CD4-positive, alpha-beta T cell (primary cell): ENCODE measurements at regions not wholly inside any gene's neighbourhood (a gene's known extent, or its start where the extent isn't known, plus 50 kb on each side); places are given as distances from the start of the nearest gene placed in this dataset.

Experiments
- ATAC-seq: fragments of 200-7000 bp; cut with Tn5 transposase; one replicate; pipeline ENCODE4 v1.10.0; 2022; ENCODE audit warnings: mild to moderate bottlenecking; ENCODE audit not compliant: poor library complexity
- CTCF ChIA-PET: fragments of 350-600 bp; sonication (Branson Sonifier 250); formaldehyde crosslinking; loops from one replicate; lab custom pipeline; 2021; ENCODE audit warnings: antibody characterized with exemption, inconsistent platforms; lab: Charles Lee
- POLR2A ChIA-PET: fragments of 350-600 bp; sonication (Branson Sonifier 250); formaldehyde crosslinking; loops from one replicate; lab custom pipeline; 2021; ENCODE audit warnings: antibody characterized with exemption, inconsistent platforms; lab: Charles Lee
- DNase-seq, 14 experiments: peaks; one replicate each; pipeline ENCODE4 v3.0.0-alpha.2; 2013 to 2020; ENCODE audit warnings: mixed read lengths in 2 of 14
- H3K27ac ChIP-seq, 2 donors: one replicate each; pipeline versions ENCODE4 v1.5.1 to v1.7.0; 2013; ENCODE audit warnings: low read length in 2 of 2, low read depth in 1 of 2, mild to moderate bottlenecking in 1 of 2
- H3K27me3 ChIP-seq, 2 experiments: 1 replicate in 1 of 2; 2 replicates in 1 of 2; pipeline versions ENCODE4 v1.6.1 to v1.7.0; 2013; ENCODE audit warnings: low read length in 2 of 2, control low read depth in 1 of 2, mild to moderate bottlenecking in 1 of 2, moderate library complexity in 1 of 2; ENCODE audit not compliant: insufficient read depth in 2 of 2, control insufficient read depth in 1 of 2
- H3K36me3 ChIP-seq: one replicate; pipeline ENCODE4 v1.6.1; 2013; ENCODE audit warnings: low read length, control low read depth; ENCODE audit not compliant: insufficient read depth
- H3K4me1 ChIP-seq: one replicate; pipeline ENCODE4 v1.6.1; 2013; ENCODE audit warnings: low read length, control low read depth; ENCODE audit not compliant: insufficient read depth
- H3K4me3 ChIP-seq: one replicate; pipeline ENCODE4 v1.5.1; 2013; ENCODE audit warnings: mild to moderate bottlenecking, low read length, moderate library complexity
- H3K9me3 ChIP-seq, 2 experiments: 1 replicate in 1 of 2; 2 replicates in 1 of 2; pipeline versions ENCODE4 v1.6.1 to v1.7.0; 2013; ENCODE audit warnings: low read length in 2 of 2, mild to moderate bottlenecking in 2 of 2, control low read depth in 1 of 2, moderate library complexity in 1 of 2; ENCODE audit not compliant: control insufficient read depth in 1 of 2, insufficient read depth in 1 of 2
- H3K27ac Mint-ChIP-seq: one replicate; pipeline ENCODE4 v1.8.0; 2020; ENCODE audit warnings: mixed read lengths
- H3K27me3 Mint-ChIP-seq: one replicate; pipeline ENCODE4 v1.8.0; 2021; ENCODE audit warnings: mixed read lengths
- H3K36me3 Mint-ChIP-seq: one replicate; pipeline ENCODE4 v1.8.0; 2021; ENCODE audit warnings: low read depth, mixed read lengths
- H3K4me1 Mint-ChIP-seq: one replicate; pipeline ENCODE4 v1.8.0; 2021; ENCODE audit warnings: low read depth, mixed read lengths
- H3K4me3 Mint-ChIP-seq: one replicate; pipeline ENCODE4 v1.8.0; 2020; ENCODE audit warnings: mild to moderate bottlenecking, mixed read lengths
- H3K9me3 Mint-ChIP-seq: one replicate; pipeline ENCODE4 v1.8.0; 2020; ENCODE audit warnings: mixed read lengths
- CTCF ChIP-seq: fragments of 200-600 bp; IDR thresholded peaks from one replicate; pipeline ENCODE4 v1.8.0; 2022; ENCODE audit warnings: antibody characterized with exemption, mild to moderate bottlenecking
- intact Hi-C, 2 experiments: fragments of 100-400 bp; cut with DNase I in 1 of 2; cut with micrococcal nuclease in 1 of 2; formaldehyde crosslinking; loops; one replicate each; pipeline versions ENCODE4 v1.15.1 to v1.9.0; 2023 to 2025; cut with DNase I, micrococcal nuclease

GRCh38 chr12:94802796-94803195, 152.4 kb upstream of the TMCC3 start:
- intact Hi-C loops: no loop called here
- Mint-ChIP-seq H3K27ac (no peak overlapping the region), H3K36me3 (no peaks in the 10 kb centered on the region), H3K27me3 (peaks cover 9% of the 10 kb centered on the region), H3K4me1 (no peaks in the 10 kb centered on the region), H3K4me3 (no peak overlapping the region), H3K9me3 (no peaks in the 10 kb centered on the region)
- no peak for TF ChIP-seq CTCF
- no peaks in the 10 kb centered on the region for H3K9me3 ChIP-seq
- no peaks in the 10 kb centered on the region for H3K4me1 ChIP-seq
- no peaks in the 10 kb centered on the region for H3K27me3 ChIP-seq
- H3K27ac ChIP-seq: no peak overlapping the region
- no peak overlapping the region for H3K4me3 ChIP-seq
- no peaks in the 10 kb centered on the region for H3K36me3 ChIP-seq
- CTCF ChIA-PET: no interaction called here
- no peak for ATAC-seq
- no peak for DNase-seq
- POLR2A ChIA-PET: no interaction called here

- DNase-seq (no peak), ATAC-seq (no peak)
- Histone ChIP-seq H3K4me1 (no peaks in the 10 kb centered on the region), H3K27me3 (no peaks in the 10 kb centered on the region), H3K36me3 (no peaks in the 10 kb centered on the region), H3K4me3 (no peak overlapping the region), H3K27ac (no peak overlapping the region), H3K9me3 (no peaks in the 10 kb centered on the region)
- ChIA-PET POLR2A (no interaction called here), CTCF (no interaction called here)
- H3K36me3 Mint-ChIP-seq: no peaks in the 10 kb centered on the region
- intact Hi-C loops: no loop called here
- H3K4me3 Mint-ChIP-seq: no peak overlapping the region
- H3K27me3 Mint-ChIP-seq: peaks cover 9% of the 10 kb centered on the region
- H3K4me1 Mint-ChIP-seq: no peaks in the 10 kb centered on the region
- no peak overlapping the region for H3K27ac Mint-ChIP-seq
- H3K9me3 Mint-ChIP-seq: no peaks in the 10 kb centered on the region
- no peak for TF ChIP-seq CTCF
Observed at GRCh38 chr12:94801745-94802144, 151.4 kb upstream of the TMCC3 start.

GRCh38 chr12:94799136-94799535, 148.8 kb upstream of the TMCC3 start:
- no peaks in the 10 kb centered on the region for H3K4me1 ChIP-seq
- no peaks in the 10 kb centered on the region for H3K36me3 ChIP-seq
- no peak overlapping the region for H3K27ac Mint-ChIP-seq
- DNase-seq: no peak
- H3K27me3 Mint-ChIP-seq: peaks cover 9% of the 10 kb centered on the region
- intact Hi-C loops: no loop called here
- no peaks in the 10 kb centered on the region for H3K27me3 ChIP-seq
- no peak overlapping the region for H3K4me3 ChIP-seq
- ChIA-PET POLR2A (no interaction called here), CTCF (interaction anchor here (0.6 kb wide), 1 partner anchor 234 kb away, joined by 3 read pairs; no protein-coding TSS in a partner anchor)
- H3K9me3 Mint-ChIP-seq: no peaks in the 10 kb centered on the region
- H3K36me3 Mint-ChIP-seq: no peaks in the 10 kb centered on the region
- no peak for TF ChIP-seq CTCF
- H3K4me3 Mint-ChIP-seq: no peak overlapping the region
- H3K9me3 ChIP-seq: no peaks in the 10 kb centered on the region
- H3K4me1 Mint-ChIP-seq: peaks cover 6% of the 10 kb centered on the region
- ATAC-seq: no peak
- H3K27ac ChIP-seq: no peak overlapping the region
